ENCODE measurements at regions not wholly inside any gene's neighbourhood (a gene's known extent, or its start where the extent isn't known, plus 50 kb on each side); places are given as distances from the start of the nearest gene placed in this dataset.

DNA sequence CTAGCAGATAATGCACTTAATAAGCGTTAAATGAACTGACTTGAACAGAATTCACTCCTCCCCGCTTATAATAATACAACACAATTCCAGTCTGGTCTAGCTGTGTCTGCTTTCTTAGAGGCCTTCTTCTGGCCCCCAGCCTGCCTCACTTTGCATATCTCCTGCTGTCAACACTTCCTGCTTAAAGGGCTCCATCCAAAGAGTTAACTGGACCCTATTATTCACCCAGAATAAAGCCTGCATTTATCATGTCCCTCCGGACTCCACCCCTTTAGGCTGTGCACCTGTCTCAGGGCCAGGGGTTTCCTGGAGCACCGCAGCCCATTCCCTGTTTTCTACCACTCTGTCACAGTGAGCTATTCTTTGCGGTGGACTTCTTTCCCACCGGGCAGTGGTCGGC is 115.4 kb upstream of the FOXN2 start:
- TF ChIP-seq EZH2 (IDR thresholded peaks at IDR 0.05), result no peak
- no peak for TF ChIP-seq POLR2AphosphoS5 (IDR thresholded peaks at IDR 0.05; ENCODE audit: borderline replicate concordance, low read depth, low read length)
- no peak for TF ChIP-seq FOXP2 (optimal IDR thresholded peaks at IDR 0.05; ENCODE audit: control extremely low read depth, extremely low read length, insufficient read depth)

Data from SK-N-MC (cell line).